ENCODE measurements at regions not wholly inside any gene's neighbourhood (a gene's known extent, or its start where the extent isn't known, plus 50 kb on each side); places are given as distances from the start of the nearest gene placed in this dataset.

GRCh38 chr9:31084350-31084749 is 1300.1 kb upstream of the ACO1 start:
- Mint-ChIP-seq H3K27ac (no peak overlapping the region), H3K36me3 (ENCODE audit: low read depth) (no peaks in the 10 kb centered on the region), H3K9me3 (no peaks in the 10 kb centered on the region), H3K4me3 (no peak overlapping the region), H3K27me3 (ENCODE audit: insufficient read depth) (no peaks in the 10 kb centered on the region), H3K4me1 (no peaks in the 10 kb centered on the region)
- no peak for TF ChIP-seq CTCF (conservative IDR thresholded peaks at IDR 0.05)
- 89 to 100% methylated on average over 1 to 4 of the region's 4 CpGs for WGBS, 2 experiments (ENCODE audit: insufficient coverage in 1 of 2, insufficient read length in 1 of 2)
- H3K27me3 ChIP-seq (ENCODE audit: control insufficient read depth, insufficient read depth, low read length, poor library complexity, severe bottlenecking), result no peaks in the 10 kb centered on the region
- no peak for DNase-seq
- no peak overlapping the region for H3K4me3 ChIP-seq (ENCODE audit: low read length)
- H3K9ac ChIP-seq (ENCODE audit: extremely low read depth, low read length, poor library complexity, severe bottlenecking), result no peak overlapping the region
- no peaks in the 10 kb centered on the region for H3K9me3 ChIP-seq (ENCODE audit: control insufficient read depth, low read length)
- no peaks in the 10 kb centered on the region for H3K36me3 ChIP-seq (ENCODE audit: control insufficient read depth, insufficient read depth, low read length)
- no peak overlapping the region for H3K27ac ChIP-seq (ENCODE audit: low read depth, low read length)
- no peaks in the 10 kb centered on the region for H3K4me1 ChIP-seq (ENCODE audit: control insufficient read depth, insufficient read depth, low read length)

GRCh38 chr9:31089549-31090221 is 1294.8 kb upstream of the ACO1 start:
- Histone ChIP-seq H3K36me3 (ENCODE audit: control insufficient read depth, insufficient read depth, low read length) (no peaks in the 10 kb centered on the region), H3K4me3 (ENCODE audit: low read length) (no peak overlapping the region), H3K9ac (ENCODE audit: extremely low read depth, low read length, poor library complexity, severe bottlenecking) (no peak overlapping the region), H3K27me3 (ENCODE audit: control insufficient read depth, insufficient read depth, low read length, poor library complexity, severe bottlenecking) (no peaks in the 10 kb centered on the region), H3K9me3 (ENCODE audit: control insufficient read depth, low read length) (no peaks in the 10 kb centered on the region), H3K27ac (ENCODE audit: low read depth, low read length) (no peak overlapping the region), H3K4me1 (ENCODE audit: control insufficient read depth, insufficient read depth, low read length) (no peaks in the 10 kb centered on the region)
- H3K36me3 Mint-ChIP-seq (ENCODE audit: low read depth), result no peaks in the 10 kb centered on the region
- no peaks in the 10 kb centered on the region for H3K9me3 Mint-ChIP-seq
- TF ChIP-seq CTCF (conservative IDR thresholded peaks at IDR 0.05), result no peak
- H3K27me3 Mint-ChIP-seq (ENCODE audit: insufficient read depth), result no peaks in the 10 kb centered on the region
- DNase-seq, result no peak
- H3K27ac Mint-ChIP-seq, result no peak overlapping the region
- no peak overlapping the region for H3K4me3 Mint-ChIP-seq
- no peaks in the 10 kb centered on the region for H3K4me1 Mint-ChIP-seq

GRCh38 chr9:31100311-31100710 is 1284.1 kb upstream of the ACO1 start:
- no peak overlapping the region for H3K9ac ChIP-seq (ENCODE audit: extremely low read depth, low read length, poor library complexity, severe bottlenecking)
- no peak for DNase-seq
- Mint-ChIP-seq H3K36me3 (ENCODE audit: low read depth) (no peaks in the 10 kb centered on the region), H3K27ac (no peak overlapping the region), H3K4me1 (no peaks in the 10 kb centered on the region), H3K9me3 (no peaks in the 10 kb centered on the region), H3K27me3 (ENCODE audit: insufficient read depth) (no peaks in the 10 kb centered on the region), H3K4me3 (no peak overlapping the region)
- no peak overlapping the region for H3K27ac ChIP-seq (ENCODE audit: low read depth, low read length)
- H3K4me1 ChIP-seq (ENCODE audit: control insufficient read depth, insufficient read depth, low read length), result no peaks in the 10 kb centered on the region
- no peaks in the 10 kb centered on the region for H3K36me3 ChIP-seq (ENCODE audit: control insufficient read depth, insufficient read depth, low read length)
- WGBS, 2 experiments (ENCODE audit: insufficient coverage in 1 of 2, insufficient read length in 1 of 2), result 92% methylated on average over 1 of the region's 1 CpG; no CpG with 5 or more reads in 1 of the 2 experiments
- H3K9me3 ChIP-seq (ENCODE audit: control insufficient read depth, low read length), result no peaks in the 10 kb centered on the region
- TF ChIP-seq CTCF (conservative IDR thresholded peaks at IDR 0.05), result no peak
- no peaks in the 10 kb centered on the region for H3K27me3 ChIP-seq (ENCODE audit: control insufficient read depth, insufficient read depth, low read length, poor library complexity, severe bottlenecking)
- no peak overlapping the region for H3K4me3 ChIP-seq (ENCODE audit: low read length)
